ENCODE measurements at regions not wholly inside any gene's neighbourhood (a gene's known extent, or its start where the extent isn't known, plus 50 kb on each side); places are given as distances from the start of the nearest gene placed in this dataset.

DNA sequence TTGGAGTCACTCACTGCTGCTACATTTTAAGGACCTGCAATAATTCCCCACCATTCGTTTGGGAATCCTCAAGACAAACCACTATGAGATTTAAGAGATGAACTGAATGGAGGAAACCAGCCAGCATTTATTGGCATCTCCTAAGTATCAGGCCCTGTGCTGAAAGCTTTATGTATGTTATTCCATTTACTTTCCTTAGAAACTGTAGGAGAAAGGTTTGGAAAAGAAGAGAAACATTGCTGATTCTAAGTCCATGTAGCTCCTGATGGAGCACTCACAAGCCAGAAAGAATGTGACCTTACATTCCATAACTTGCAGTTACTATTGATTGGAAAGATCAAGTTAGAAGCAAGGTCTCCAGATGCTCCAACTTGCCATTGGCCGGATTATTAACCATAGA lies 267.4 kb downstream of the GAS1 start:
- DNase-seq = no peak

DNA sequence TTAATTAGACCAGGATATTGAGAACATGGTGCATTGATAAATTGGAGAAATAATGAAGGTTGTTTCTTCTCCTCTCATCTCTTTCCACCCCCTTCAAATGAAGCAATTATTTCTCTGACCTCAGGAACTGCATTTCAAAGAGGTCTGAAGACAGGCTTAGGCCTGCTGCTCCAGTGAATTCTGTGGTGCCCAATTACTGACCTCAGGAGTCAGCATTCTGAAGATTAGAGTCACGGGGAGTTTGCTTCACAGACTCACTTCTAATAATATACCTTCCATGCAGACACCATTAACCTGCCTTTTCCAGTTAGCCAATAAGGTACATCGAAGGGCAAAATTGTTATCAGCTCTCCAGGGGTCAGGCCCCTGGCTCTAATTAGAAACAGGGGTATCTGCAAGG lies 270.9 kb downstream of the GAS1 start:
- DNase-seq = no peak

DNA sequence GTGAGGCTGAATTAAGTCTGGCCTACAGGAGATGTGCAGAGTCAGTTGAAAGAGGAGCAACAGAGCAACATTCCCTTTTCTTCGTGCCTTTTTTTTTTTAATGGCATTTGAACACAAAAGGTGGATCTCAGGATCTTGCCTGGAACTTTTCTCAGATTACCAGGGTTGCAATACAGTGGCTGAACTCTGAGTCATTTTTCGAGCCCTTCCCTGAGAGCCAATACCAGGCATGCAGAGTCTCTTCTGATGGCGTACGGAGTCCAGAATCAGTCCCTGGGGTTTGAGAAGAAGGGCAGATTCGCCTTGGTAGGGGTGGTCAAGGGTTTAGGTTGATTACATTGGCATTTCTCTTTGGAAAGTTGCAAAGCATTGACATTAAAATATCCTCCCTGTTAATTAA lies 271.5 kb downstream of the GAS1 start:
- DNase-seq = no peak

DNA sequence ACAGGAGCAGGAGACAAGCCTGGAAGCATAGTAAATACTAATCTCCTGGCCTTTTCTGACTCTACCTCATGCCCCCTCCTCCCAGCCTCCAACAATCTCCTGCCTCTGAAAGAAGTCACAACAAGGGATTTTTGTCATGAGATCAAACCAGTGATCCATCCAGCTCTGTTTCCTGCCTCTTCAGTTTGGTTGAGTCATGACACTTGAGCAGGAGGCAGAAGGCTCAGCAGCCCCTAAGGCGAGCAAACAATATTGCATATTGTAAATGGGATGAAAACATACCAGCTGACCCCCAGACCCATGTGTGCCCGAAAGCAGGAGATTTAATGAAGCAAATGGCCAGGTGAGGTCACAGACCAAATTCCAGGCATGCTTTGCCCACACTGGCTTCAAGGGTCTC lies 272.8 kb downstream of the GAS1 start:
- no peak for DNase-seq

DNA sequence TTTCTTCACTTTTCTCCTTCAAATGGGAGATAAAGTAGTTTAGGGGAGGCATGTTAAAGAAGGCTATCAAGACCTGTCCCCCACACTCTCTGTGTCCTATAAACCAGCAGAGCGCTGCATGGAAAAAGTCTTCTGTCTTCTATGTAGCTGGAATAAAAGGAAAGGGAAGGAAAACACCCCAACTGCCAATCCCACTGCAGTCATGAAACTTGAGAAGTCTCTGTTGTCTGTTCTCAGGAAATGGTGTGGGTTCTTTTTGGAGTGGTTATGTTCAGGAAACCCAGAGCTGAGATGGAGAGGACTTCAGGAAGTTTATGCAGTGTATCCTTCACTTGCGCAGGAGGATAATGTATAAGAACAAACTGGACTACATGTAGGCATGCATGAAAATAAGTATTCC lies 274.3 kb downstream of the GAS1 start:
- DNase-seq = no peak

DNA sequence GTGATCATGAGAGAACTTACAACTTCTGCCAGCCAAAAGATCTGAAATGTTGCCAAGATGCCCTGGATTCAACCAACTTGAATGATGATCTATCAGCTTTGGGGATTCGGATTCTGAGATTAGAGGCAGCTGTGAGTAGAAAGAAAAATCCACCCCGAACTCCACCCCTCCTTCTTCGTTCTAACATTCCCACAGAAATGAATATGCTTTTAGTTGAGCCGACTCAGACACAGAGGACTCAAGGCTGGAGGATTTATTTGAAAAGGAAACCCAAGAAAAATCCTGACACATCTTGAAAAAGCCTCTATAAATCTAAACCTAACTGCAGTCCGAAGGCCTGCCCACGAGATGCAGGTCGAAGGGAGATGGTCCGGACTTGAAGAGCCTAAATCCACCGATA lies 275.0 kb downstream of the GAS1 start:
- no peak for DNase-seq

DNA sequence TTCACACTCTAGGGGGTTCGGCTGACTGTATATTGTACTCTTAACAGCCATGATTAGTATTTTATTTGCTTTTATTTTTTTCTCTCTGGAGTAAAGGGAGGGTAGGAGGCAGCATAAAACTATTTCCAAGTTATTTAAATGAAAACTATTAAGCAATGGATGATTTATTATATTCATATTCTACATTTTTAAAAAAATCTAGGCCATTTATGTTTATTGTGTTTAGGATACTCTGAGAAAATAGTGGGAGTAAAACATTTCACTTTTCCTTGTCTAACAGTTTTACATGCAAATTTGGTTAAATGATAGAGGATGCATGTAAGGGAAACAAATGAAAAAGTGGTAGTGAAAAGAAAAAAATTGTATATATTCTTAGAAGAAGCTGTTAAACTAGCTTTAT lies 276.3 kb downstream of the GAS1 start:
- DNase-seq = no peak

DNA sequence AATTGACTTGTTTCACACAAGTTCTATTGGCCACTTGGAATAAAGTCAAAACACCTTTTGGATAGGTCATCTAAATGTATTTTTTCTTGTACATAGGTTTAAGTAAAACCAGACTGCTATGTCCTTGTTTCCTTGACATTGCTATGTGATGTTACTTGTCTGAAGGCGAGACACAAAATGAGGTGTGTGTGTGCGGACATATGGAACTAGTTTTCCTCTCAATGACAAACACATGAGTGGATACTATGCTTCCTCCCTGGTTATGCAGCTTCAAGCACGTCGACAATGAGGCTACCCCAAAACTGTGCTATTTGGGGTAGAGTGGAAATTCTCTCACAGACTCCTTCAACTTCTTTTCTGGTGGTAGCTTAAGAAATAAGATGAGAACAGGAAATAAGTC lies 276.8 kb downstream of the GAS1 start:
- no peak for DNase-seq

DNA sequence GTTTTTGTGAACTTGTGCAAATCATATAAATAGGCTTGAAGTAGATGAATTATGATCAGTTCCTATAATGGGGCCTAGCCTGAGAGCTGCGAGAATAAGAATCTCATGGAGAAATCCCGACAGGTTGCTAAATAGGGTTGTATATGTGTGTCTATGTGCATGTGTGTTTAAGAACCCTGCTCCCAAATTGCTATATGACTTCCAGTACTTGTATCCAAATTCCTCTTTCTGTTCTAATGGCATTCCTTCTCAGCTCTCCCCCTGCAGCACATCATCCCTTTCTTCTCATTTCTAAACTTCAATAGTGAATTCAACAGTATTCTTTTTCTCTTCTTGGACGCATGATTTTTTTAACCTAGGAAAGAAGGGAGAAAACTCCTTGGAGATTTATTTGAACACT lies 277.2 kb downstream of the GAS1 start:
- DNase-seq = no peak

DNA sequence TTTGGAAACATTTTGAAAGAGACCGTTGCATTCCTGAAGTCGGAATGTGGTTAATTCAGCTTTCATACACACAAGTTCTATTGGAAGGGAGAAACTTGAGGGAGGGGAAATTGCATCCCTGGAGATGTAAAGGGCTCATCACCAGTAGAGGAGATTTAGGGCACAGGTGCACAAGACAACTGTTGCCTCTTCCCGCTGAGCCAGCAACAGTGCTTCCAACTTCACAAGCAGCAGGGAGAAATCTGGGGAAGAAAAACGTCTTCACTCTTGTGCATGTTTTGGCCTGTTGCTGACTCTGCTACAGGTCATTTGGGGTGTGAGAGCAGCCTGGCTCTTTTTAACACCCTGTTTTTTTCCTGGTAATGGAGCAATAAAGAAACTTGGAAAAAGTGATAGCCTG lies 277.9 kb downstream of the GAS1 start:
- no peak for DNase-seq

DNA sequence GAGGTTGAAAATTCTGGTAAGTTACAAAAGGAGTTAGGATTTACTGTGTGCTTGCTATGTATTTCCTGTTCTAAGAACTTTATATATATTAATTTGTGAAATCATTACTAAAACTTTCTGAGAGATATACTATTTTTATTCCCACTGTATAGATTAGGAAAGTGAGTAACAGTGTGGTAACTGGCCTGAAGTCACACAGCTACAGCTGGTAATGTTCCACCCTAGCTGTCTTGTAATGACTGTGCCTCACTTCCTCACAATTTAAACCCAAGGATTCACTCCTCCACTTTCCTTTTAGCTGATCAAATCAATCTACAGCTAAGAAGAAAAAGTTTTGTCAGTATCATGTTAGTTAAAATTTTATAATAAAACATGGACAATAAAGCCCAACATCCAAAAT lies 278.8 kb downstream of the GAS1 start:
- no peak for DNase-seq

DNA sequence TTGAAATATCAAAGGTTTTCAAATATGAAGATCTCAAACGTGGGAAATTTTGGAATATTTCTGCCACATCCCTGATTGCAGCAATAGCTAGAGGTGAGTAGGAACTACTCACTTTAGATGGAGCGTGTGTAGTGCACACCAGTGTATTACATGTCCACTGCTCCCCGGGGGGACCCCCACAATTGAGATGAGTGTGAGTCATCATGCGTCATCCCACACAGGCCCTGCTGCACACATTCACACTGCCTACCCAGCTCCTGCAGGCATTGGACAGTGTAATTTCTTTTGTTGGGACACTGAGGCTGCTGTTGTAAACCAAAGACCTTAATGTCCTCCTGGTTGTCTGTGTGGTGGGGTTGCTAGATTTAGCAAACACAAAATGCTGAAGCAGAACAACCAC lies 280.0 kb downstream of the GAS1 start:
- DNase-seq = no peak

DNA sequence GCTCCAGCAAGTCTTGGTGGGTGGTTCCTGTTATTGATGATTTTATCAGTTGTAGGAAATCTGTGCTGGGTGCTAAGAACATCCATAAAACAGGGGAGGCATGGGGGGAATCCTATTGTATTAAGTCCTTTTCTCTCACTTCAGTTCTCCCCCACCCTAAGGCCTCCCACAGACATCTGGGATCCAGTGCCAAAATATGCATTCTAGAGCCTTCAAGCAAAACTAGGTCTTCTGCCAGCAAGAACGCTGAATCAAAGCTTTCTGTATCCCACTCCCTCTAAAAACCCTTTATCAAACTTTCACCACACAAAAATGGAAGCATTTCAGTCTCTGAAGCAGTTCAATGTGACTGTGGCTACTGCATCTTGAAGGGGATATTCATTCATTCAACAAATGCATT lies 281.9 kb downstream of the GAS1 start:
- DNase-seq = no peak

DNA sequence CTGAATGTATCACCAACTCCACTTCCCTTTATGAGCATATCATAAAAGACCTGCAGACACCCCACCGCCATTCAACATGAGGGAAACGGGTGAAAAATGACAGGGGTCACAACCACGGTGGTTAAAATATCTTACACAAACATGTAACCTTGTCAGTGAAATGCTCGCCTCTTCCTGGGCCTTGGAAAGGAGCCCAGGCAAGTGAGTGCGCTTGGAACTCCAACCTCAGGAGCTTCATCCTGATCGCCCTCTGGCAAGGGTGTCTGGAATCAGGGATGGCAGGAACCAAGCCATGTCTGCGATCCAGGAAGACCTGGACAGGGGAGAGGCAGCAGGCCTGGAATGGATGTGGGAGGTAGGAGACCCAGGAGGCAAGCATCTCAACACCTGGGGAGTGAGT lies 282.7 kb downstream of the GAS1 start:
- no peak for DNase-seq

DNA sequence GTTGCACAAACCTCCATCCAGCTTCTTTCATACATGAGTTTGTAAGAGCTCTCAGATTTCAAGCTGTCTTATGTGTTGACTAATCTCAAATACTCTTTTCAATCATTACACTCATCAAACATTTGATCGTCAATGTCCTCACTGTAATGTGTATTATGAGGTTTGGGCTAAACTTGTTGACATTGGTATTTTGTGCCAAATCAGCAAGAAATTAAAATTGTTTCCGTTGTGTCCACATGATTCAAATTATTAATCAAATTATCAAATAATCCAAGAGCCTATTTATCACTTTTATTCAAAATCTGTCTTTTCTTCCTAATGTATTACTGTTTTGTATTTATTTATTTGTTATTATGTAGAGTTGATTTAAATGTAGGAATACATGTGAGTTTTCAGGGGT lies 283.4 kb downstream of the GAS1 start:
- DNase-seq = no peak

DNA sequence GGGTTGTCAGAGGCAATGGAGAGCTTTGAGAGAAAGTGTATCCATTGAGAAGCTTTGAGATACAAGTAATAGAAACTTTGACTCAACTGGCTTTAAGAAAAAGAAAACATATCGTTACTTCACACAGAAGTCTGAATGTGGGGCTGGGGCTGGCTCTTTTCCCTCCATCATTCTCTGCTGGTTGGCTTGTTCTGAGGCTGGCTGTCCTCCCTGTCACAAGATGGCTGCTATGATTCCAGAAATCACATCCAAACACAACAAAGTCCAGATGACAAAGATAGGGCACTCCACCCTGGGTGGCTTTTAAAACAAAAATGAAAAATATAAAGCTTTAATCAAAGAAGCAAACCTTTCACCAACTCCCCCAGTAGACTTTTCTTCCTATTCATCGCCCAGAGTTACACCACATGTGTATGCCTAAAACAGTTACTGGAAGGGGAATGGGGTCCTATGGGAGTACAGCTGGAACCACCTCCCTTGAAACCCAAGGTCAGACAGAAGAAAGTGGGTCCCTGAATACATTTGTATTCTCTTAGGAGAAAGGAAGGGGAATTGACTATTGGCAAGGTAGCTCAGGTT lies 284.3 kb downstream of the GAS1 start:
- no peak for DNase-seq

DNA sequence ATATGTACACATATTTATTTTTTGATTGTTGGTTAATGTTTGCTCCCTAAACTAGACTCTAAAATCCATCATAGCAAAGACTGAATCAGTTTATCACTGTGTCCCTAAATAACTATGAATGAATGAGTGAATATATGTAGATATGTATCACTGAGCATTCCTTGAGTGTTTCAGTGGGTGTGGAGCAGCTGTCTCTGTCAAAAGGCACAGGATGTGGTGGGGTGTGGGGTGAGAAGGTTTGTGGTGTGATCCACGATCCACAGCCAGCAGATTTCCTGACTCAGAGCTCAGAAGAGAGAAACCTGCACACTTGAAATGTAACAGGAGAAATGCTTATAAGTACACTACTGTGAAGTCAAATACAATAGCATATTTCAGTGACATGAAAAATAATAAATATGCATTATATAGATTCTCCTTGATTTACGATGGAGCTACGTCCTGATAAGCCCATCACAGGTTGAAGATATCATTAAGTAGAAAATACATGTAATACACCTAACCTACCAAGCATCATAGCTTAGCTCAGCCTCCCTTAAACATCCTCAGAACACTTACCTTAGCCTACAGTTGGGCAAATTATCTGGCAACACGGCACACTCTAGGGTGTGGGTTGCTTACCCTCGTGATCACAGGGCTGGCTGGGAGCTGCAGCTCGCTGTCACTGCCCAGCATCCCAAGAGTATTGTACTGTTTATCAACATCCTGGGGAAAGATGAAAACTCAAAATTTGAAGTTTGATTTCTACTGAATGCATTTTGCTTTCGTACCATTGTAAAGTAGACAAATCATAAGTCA lies 287.0 kb downstream of the GAS1 start:
- DNase-seq = no peak

DNA sequence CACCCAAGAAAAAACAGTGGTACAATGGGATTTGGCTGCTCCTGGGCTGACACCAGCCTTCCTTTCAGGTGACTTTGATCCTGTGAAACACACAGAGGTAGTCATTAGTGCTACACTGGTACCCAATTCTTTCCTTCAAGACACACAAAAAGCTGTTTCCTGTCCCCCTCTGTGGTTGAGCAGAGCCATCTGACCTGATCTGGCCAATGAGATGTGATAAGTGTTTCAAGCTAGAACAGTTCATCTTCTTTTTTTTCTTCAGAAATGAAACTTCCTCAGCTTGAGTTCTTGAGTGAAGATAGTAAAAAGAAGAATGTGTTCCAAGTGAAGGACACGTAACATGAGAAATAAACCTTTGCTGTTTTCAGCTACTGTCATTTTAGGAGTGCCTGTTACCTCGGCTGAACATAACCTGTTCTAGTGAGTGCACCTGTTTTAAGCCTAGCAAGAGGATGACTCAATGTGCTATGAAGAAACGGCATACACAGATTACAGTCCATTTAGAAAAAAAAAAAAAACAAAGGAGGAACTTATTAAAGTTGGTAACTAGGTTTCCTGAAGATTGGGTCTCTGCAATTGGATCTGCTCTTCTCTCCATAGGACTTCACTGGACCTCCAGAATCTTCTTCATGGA lies 287.8 kb downstream of the GAS1 start:
- DNase-seq = no peak

DNA sequence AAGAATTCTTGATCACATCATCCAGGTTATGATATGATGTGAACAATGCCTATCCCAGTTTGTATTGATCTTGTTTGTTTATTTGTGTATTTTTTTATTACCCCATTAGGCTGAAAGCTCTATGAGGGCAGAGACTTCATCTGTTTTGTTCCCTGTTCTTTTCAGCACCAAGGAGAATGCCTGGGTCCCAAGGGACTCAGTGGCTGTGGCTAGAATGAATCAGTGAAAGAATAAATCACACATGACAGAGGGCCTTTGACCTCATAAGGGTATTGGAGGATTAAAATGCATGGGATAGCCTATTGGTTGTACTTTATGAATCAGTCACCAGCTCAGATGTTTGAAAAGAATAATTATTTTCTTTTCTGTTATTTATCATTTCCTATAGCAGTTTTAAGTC lies 292.2 kb downstream of the GAS1 start:
- no peak for DNase-seq

DNA sequence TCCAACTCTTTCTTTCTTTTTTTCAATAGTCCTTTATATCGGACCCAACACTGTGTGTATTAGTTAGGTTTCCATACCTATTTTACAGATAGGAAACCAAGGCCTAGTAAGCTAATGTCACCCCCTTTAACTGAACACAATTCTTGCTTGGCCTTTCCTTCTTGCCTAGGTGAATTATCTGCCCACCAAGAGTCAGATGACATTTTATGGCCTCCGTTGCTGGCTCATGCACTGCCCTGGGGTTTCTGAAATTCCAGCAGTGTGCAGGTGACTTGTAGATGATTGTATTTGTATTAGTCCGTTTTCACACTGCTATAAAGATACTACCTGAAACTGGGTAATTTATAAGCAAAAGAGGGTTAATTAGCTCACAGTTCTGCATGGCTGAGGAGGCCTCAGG lies 293.8 kb downstream of the GAS1 start:
- no peak for DNase-seq

DNA sequence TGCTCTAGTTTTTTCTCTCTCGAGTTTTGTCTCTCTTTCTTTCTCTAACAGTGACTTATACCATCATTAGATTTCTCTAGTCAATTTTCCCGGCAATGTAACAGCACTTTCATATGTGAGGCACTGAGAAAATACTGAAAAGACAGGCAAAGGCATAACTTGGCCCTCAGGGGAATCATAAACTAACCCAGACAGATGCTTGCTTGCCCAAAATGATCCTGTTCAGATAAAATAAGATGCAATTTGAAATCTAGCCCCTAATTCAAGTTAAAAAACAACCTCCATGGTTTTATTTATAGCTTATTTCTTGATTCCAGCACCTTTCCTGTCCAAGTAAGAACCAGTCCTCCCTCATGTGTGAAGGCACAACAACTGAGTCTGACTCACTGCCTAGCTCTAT lies 294.6 kb downstream of the GAS1 start:
- no peak for DNase-seq

DNA sequence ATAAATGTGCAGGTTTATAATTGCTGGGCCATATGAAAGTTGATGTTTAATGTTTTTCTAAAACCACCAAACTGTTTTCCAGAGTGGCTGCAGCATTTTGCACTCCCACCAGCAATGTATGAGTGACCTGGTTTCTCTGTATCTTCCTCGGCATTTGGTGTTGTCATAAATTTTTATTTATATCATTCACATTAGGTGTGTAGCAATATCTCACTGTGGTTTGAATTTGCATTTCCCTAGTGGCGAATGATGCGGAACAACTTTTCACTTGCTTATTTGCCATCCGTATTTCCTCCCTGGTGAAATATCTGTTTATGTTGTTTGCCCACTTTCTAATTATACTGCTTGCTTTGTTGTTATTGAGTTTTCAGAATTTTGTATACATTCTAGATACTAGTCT lies 295.7 kb upstream of the TUT7 start:
- no peak for DNase-seq

DNA sequence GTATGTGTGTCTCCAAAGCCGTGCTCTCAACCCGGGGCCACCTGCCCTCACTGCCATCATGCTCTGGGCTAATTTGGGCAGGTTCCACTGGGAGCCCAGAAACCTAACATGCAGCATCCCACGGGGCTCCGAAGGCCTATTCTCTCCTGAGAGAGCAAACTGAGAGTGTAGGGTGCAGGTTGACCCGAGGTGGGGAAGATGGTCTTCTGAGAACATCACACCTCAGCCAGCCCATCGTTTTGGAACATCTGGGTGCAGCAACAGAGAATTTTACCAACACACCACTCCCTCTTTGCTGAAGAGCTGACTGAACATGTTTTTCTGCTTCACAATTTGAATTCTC lies 294.6 kb upstream of the TUT7 start:
- DNase-seq = no peak

DNA sequence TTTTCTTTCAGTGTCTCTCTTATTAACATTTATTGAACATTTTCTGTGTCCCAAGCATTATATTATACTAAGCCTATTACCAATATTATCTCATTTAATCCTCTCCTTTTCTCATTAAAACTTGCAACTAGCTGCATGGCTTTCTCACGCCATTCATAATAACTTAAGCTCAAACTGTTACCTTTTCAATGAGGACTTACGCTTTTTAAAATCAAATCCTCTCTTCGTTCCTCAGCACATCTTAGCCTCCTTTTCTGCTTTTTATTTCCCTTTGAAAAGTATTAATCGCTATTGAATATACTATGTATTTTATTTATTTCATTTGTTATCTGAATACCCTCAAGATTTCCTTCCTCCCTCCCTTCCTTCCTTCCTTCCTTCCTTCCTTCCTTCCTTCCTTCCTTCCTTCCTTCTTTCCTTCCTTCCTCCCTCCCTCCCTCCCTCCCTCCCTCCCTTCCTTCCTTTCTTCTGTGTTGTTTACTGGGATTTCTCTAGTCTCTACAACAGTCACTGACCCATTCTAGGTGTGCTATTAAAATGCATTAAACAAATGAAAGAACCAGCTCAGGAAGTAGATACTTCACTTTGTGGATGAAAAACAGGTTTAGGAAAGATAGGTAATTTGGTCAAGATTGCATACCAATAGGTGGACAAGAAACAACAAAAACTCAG lies 294.1 kb upstream of the TUT7 start:
- DNase-seq = no peak
